Progenitor cell of endocrine pancreas (in vitro differentiated cells): ENCODE measurements at regions not wholly inside any gene's neighbourhood (a gene's known extent, or its start where the extent isn't known, plus 50 kb on each side); places are given as distances from the start of the nearest gene placed in this dataset.

Experiments used
- DNase-seq: peaks from one replicate; pipeline ENCODE4 v3.0.0; 2021; ENCODE audit warnings: low spot score; ENCODE audit not compliant: unreplicated experiment
- H3K27ac Mint-ChIP-seq: 2 replicates; pipeline ENCODE4 v1.8.0; 2021; ENCODE audit warnings: mild to moderate bottlenecking, moderate library complexity, mixed read lengths
- H3K27me3 Mint-ChIP-seq: 2 replicates; pipeline ENCODE4 v1.8.0; 2021; ENCODE audit warnings: mixed read lengths
- H3K36me3 Mint-ChIP-seq: 2 replicates; pipeline ENCODE4 v1.8.0; 2022; ENCODE audit warnings: mixed read lengths; ENCODE audit not compliant: insufficient read depth
- H3K4me1 Mint-ChIP-seq: 2 replicates; pipeline ENCODE4 v1.8.0; 2021; ENCODE audit warnings: low read depth, mixed read lengths
- H3K4me3 Mint-ChIP-seq: 2 replicates; pipeline ENCODE4 v1.8.0; 2021; ENCODE audit warnings: low read depth, mild to moderate bottlenecking, moderate library complexity, mixed read lengths
- H3K9me3 Mint-ChIP-seq: 2 replicates; pipeline ENCODE4 v1.8.0; 2021; ENCODE audit warnings: low read depth, mixed read lengths
- TF ChIP-seq, protein P1 (sequence below): fragments of 200-600 bp; sonication (generic); IDR thresholded peaks from one replicate; pipeline ENCODE4 v1.5.0; 2021; ENCODE audit warnings: antibody characterized with exemption, mild to moderate bottlenecking; ENCODE audit not compliant: unreplicated experiment

- no peak for DNase-seq
- H3K4me1 Mint-ChIP-seq = peaks cover 6% of the 10 kb centered on the region
- no peaks in the 10 kb centered on the region for H3K36me3 Mint-ChIP-seq
- H3K27ac Mint-ChIP-seq = no peak overlapping the region
- H3K4me3 Mint-ChIP-seq = no peak overlapping the region
- H3K9me3 Mint-ChIP-seq = no peaks in the 10 kb centered on the region
- TF ChIP-seq, protein P1, sequence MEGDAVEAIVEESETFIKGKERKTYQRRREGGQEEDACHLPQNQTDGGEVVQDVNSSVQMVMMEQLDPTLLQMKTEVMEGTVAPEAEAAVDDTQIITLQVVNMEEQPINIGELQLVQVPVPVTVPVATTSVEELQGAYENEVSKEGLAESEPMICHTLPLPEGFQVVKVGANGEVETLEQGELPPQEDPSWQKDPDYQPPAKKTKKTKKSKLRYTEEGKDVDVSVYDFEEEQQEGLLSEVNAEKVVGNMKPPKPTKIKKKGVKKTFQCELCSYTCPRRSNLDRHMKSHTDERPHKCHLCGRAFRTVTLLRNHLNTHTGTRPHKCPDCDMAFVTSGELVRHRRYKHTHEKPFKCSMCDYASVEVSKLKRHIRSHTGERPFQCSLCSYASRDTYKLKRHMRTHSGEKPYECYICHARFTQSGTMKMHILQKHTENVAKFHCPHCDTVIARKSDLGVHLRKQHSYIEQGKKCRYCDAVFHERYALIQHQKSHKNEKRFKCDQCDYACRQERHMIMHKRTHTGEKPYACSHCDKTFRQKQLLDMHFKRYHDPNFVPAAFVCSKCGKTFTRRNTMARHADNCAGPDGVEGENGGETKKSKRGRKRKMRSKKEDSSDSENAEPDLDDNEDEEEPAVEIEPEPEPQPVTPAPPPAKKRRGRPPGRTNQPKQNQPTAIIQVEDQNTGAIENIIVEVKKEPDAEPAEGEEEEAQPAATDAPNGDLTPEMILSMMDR = no peak
- H3K27me3 Mint-ChIP-seq = no peaks in the 10 kb centered on the region
Measured at GRCh38 chr3:82261637-82262036, 500.2 kb upstream of the GBE1 start.

DNA sequence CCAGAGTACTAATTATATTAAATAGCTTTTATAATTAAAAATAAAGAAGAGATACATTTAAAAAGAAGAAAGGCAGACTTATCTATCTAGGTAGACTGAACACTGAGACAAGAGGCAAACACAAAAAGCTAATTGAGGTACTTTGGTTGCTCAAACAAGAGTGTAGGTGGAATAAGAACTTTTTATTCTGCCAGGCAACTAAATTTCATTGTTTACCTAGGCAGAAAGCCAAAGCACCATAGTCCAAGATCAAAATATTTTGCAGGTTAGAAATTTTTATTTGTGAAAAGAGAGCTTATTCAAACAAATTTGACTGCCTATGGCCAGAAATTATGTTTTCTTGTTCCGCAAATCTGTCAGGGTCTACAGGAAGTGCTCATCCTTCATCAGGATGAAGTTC is 499.6 kb upstream of the GBE1 start:
- H3K9me3 Mint-ChIP-seq = no peaks in the 10 kb centered on the region
- H3K27ac Mint-ChIP-seq = no peak overlapping the region
- no peaks in the 10 kb centered on the region for H3K36me3 Mint-ChIP-seq
- TF ChIP-seq, protein P1 = no peak
- no peak overlapping the region for H3K4me3 Mint-ChIP-seq
- DNase-seq = no peak
- peaks cover 4% of the 10 kb centered on the region for H3K4me1 Mint-ChIP-seq
- no peaks in the 10 kb centered on the region for H3K27me3 Mint-ChIP-seq

GRCh38 chr3:82259994-82260393 is 498.5 kb upstream of the GBE1 start:
- TF ChIP-seq, protein P1 = no peak
- no peak for DNase-seq
- no peak overlapping the region for H3K4me3 Mint-ChIP-seq
- no peaks in the 10 kb centered on the region for H3K9me3 Mint-ChIP-seq
- no peak overlapping the region for H3K27ac Mint-ChIP-seq
- no peaks in the 10 kb centered on the region for H3K27me3 Mint-ChIP-seq
- no peaks in the 10 kb centered on the region for H3K36me3 Mint-ChIP-seq
- no peaks in the 10 kb centered on the region for H3K4me1 Mint-ChIP-seq

DNA sequence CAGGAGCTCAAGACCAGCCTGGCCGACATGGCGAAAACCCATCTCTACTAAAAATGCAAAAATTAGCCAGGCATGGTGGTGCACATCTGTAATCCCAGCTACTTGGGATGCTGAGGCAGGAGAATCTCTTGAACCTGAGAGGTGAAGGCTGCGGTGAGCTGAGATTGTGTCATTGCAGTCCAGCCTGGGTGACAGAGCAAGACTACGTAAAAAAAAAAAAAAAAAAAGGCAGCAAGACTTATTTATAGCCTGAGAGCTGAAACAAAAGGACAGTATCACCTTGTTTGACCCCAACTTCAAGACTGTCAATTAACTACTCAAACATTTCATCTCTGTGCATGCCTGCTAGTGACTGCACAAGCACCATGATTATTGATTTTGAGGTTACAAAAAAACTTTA is 478.9 kb upstream of the GBE1 start:
- TF ChIP-seq, protein P1 = no peak
- no peak overlapping the region for H3K4me3 Mint-ChIP-seq
- no peak for DNase-seq
- H3K9me3 Mint-ChIP-seq = no peaks in the 10 kb centered on the region
- H3K27me3 Mint-ChIP-seq = no peaks in the 10 kb centered on the region
- no peaks in the 10 kb centered on the region for H3K36me3 Mint-ChIP-seq
- H3K27ac Mint-ChIP-seq = no peak overlapping the region
- H3K4me1 Mint-ChIP-seq = peaks cover 11% of the 10 kb centered on the region

DNA sequence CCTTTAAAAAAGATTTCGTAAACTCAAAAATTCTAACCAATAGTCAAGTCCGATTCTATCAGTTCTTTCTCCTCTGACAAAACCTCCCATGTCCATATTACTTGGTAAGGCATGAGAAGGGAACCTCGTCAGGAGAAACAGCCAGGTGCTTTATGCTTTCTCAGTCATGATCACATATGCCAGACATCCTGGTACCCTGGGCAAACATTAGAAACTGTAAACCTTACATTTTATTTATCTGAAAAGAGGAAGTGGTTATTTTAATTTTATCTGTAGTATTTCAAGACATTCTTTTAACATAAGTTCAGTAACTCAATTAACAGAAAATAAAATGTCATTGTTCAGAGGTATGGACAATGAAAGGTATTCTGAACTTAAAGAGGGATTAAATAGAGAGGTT is 474.8 kb upstream of the GBE1 start:
- TF ChIP-seq, protein P1 = no peak
- Mint-ChIP-seq H3K36me3 (no peaks in the 10 kb centered on the region), H3K27me3 (no peaks in the 10 kb centered on the region)

More for the DNA sequence above, 474.8 kb upstream of the GBE1 start:
- H3K27ac Mint-ChIP-seq = no peak overlapping the region
- peaks cover 1% of the 10 kb centered on the region for H3K4me1 Mint-ChIP-seq
- H3K4me3 Mint-ChIP-seq = no peak overlapping the region
- H3K9me3 Mint-ChIP-seq = no peaks in the 10 kb centered on the region
- no peak for DNase-seq
